GM21529 (cell line): ENCODE measurements at regions not wholly inside any gene's neighbourhood (a gene's known extent, or its start where the extent isn't known, plus 50 kb on each side); places are given as distances from the start of the nearest gene placed in this dataset.
"Not testable (repeated sequence)": the region's sequence is repeated elsewhere in the genome, so short reads cannot be mapped to it uniquely, and the experiment has no call there.

ENCODE experiments used
- ATAC-seq: cut with Tn5 transposase; IDR thresholded peaks from one replicate; pipeline ENCODE4 v1.9.1; 2021; ENCODE audit not compliant: unreplicated experiment

GRCh38 chr5:115469904-115470516, 74.6 kb downstream of the FEM1C start:
- ATAC-seq: no peak

GRCh38 chr5:115467628-115468027, 76.9 kb downstream of the FEM1C start:
- no peak for ATAC-seq

- no peak for ATAC-seq
These were observed 79.1 kb downstream of the FEM1C start for GRCh38 chr5:115465431-115465830.

- no peak for ATAC-seq
These were observed 80.6 kb downstream of the FEM1C start for GRCh38 chr5:115463983-115464382.

- peak; percentile 40 for ATAC-seq
These were observed 82.9 kb downstream of the FEM1C start for GRCh38 chr5:115461506-115462290.

GRCh38 chr5:115461093-115461492, 83.5 kb downstream of the FEM1C start:
- ATAC-seq: no peak

GRCh38 chr5:115460472-115460871, 84.1 kb downstream of the FEM1C start:
- ATAC-seq: peak; percentile 69

GRCh38 chr5:115459855-115460341, 84.7 kb downstream of the FEM1C start:
- no peak for ATAC-seq

- ATAC-seq: no peak
These were observed 86.2 kb downstream of the FEM1C start for GRCh38 chr5:115458416-115458815.

- ATAC-seq: no peak
These were observed 86.6 kb downstream of the FEM1C start for GRCh38 chr5:115458003-115458409.

- ATAC-seq: no peak
These were observed 87.0 kb downstream of the FEM1C start for GRCh38 chr5:115457571-115457970.

- no peak for ATAC-seq
These were observed 88.0 kb downstream of the FEM1C start for GRCh38 chr5:115456539-115457040.

- ATAC-seq: no peak
These were observed 88.5 kb downstream of the FEM1C start for GRCh38 chr5:115456056-115456455.

- no peak for ATAC-seq
These were observed 89.3 kb downstream of the FEM1C start for GRCh38 chr5:115455301-115455707.

GRCh38 chr5:115453391-115454095, 91.0 kb downstream of the FEM1C start:
- no peak for ATAC-seq

- no peak for ATAC-seq
These were observed 91.9 kb downstream of the FEM1C start for GRCh38 chr5:115452536-115453235.

- ATAC-seq: no peak
These were observed 92.5 kb downstream of the FEM1C start for GRCh38 chr5:115452083-115452482.

- peak; percentile 76 for ATAC-seq
These were observed 93.8 kb downstream of the FEM1C start for GRCh38 chr5:115450741-115451140.

- not testable (repeated sequence) for ATAC-seq
These were observed 95.9 kb downstream of the FEM1C start for GRCh38 chr5:115448630-115449029.

- ATAC-seq: no peak
These were observed 103.7 kb downstream of the FEM1C start for GRCh38 chr5:115440782-115441451.
